CD4-positive, alpha-beta T cell (primary cell): ENCODE measurements at regions not wholly inside any gene's neighbourhood (a gene's known extent, or its start where the extent isn't known, plus 50 kb on each side); places are given as distances from the start of the nearest gene placed in this dataset.

ENCODE experiments used
- ATAC-seq: fragments of 200-7000 bp; cut with Tn5 transposase; one replicate; pipeline ENCODE4 v1.10.0; 2022; ENCODE audit warnings: mild to moderate bottlenecking; ENCODE audit not compliant: poor library complexity
- CTCF ChIA-PET: fragments of 350-600 bp; sonication (Branson Sonifier 250); formaldehyde crosslinking; loops from one replicate; lab custom pipeline; 2021; ENCODE audit warnings: antibody characterized with exemption, inconsistent platforms; lab: Charles Lee
- POLR2A ChIA-PET: fragments of 350-600 bp; sonication (Branson Sonifier 250); formaldehyde crosslinking; loops from one replicate; lab custom pipeline; 2021; ENCODE audit warnings: antibody characterized with exemption, inconsistent platforms; lab: Charles Lee
- DNase-seq, 14 experiments: peaks; one replicate each; pipeline ENCODE4 v3.0.0-alpha.2; 2013 to 2020; ENCODE audit warnings: mixed read lengths in 2 of 14
- H3K27ac ChIP-seq, 2 donors: one replicate each; pipeline versions ENCODE4 v1.5.1 to v1.7.0; 2013; ENCODE audit warnings: low read length in 2 of 2, low read depth in 1 of 2, mild to moderate bottlenecking in 1 of 2
- H3K27me3 ChIP-seq, 2 experiments: 1 replicate in 1 of 2; 2 replicates in 1 of 2; pipeline versions ENCODE4 v1.6.1 to v1.7.0; 2013; ENCODE audit warnings: low read length in 2 of 2, control low read depth in 1 of 2, mild to moderate bottlenecking in 1 of 2, moderate library complexity in 1 of 2; ENCODE audit not compliant: insufficient read depth in 2 of 2, control insufficient read depth in 1 of 2
- H3K36me3 ChIP-seq: one replicate; pipeline ENCODE4 v1.6.1; 2013; ENCODE audit warnings: low read length, control low read depth; ENCODE audit not compliant: insufficient read depth
- H3K4me1 ChIP-seq: one replicate; pipeline ENCODE4 v1.6.1; 2013; ENCODE audit warnings: low read length, control low read depth; ENCODE audit not compliant: insufficient read depth
- H3K4me3 ChIP-seq: one replicate; pipeline ENCODE4 v1.5.1; 2013; ENCODE audit warnings: mild to moderate bottlenecking, low read length, moderate library complexity
- H3K9me3 ChIP-seq, 2 experiments: 1 replicate in 1 of 2; 2 replicates in 1 of 2; pipeline versions ENCODE4 v1.6.1 to v1.7.0; 2013; ENCODE audit warnings: low read length in 2 of 2, mild to moderate bottlenecking in 2 of 2, control low read depth in 1 of 2, moderate library complexity in 1 of 2; ENCODE audit not compliant: control insufficient read depth in 1 of 2, insufficient read depth in 1 of 2
- H3K27ac Mint-ChIP-seq: one replicate; pipeline ENCODE4 v1.8.0; 2020; ENCODE audit warnings: mixed read lengths
- H3K27me3 Mint-ChIP-seq: one replicate; pipeline ENCODE4 v1.8.0; 2021; ENCODE audit warnings: mixed read lengths
- H3K36me3 Mint-ChIP-seq: one replicate; pipeline ENCODE4 v1.8.0; 2021; ENCODE audit warnings: low read depth, mixed read lengths
- H3K4me1 Mint-ChIP-seq: one replicate; pipeline ENCODE4 v1.8.0; 2021; ENCODE audit warnings: low read depth, mixed read lengths
- H3K4me3 Mint-ChIP-seq: one replicate; pipeline ENCODE4 v1.8.0; 2020; ENCODE audit warnings: mild to moderate bottlenecking, mixed read lengths
- H3K9me3 Mint-ChIP-seq: one replicate; pipeline ENCODE4 v1.8.0; 2020; ENCODE audit warnings: mixed read lengths
- intact Hi-C, 2 experiments: fragments of 100-400 bp; cut with DNase I in 1 of 2; cut with micrococcal nuclease in 1 of 2; formaldehyde crosslinking; loops; one replicate each; pipeline versions ENCODE4 v1.15.1 to v1.9.0; 2023 to 2025; cut with DNase I, micrococcal nuclease
- TF ChIP-seq, protein P1 (sequence below): fragments of 200-600 bp; IDR thresholded peaks from one replicate; pipeline ENCODE4 v1.8.0; 2022; ENCODE audit warnings: antibody characterized with exemption, mild to moderate bottlenecking

GRCh38 chr11:19512618-19513017, 200.0 kb upstream of the NAV2 start:
- TF ChIP-seq, protein P1, sequence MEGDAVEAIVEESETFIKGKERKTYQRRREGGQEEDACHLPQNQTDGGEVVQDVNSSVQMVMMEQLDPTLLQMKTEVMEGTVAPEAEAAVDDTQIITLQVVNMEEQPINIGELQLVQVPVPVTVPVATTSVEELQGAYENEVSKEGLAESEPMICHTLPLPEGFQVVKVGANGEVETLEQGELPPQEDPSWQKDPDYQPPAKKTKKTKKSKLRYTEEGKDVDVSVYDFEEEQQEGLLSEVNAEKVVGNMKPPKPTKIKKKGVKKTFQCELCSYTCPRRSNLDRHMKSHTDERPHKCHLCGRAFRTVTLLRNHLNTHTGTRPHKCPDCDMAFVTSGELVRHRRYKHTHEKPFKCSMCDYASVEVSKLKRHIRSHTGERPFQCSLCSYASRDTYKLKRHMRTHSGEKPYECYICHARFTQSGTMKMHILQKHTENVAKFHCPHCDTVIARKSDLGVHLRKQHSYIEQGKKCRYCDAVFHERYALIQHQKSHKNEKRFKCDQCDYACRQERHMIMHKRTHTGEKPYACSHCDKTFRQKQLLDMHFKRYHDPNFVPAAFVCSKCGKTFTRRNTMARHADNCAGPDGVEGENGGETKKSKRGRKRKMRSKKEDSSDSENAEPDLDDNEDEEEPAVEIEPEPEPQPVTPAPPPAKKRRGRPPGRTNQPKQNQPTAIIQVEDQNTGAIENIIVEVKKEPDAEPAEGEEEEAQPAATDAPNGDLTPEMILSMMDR: no peak
- H3K4me1 Mint-ChIP-seq: no peaks in the 10 kb centered on the region
- no peaks in the 10 kb centered on the region for H3K9me3 Mint-ChIP-seq
- no peak overlapping the region for H3K4me3 Mint-ChIP-seq
- peaks cover 3 to 12% of the 10 kb centered on the region in 2 experiments for H3K27me3 ChIP-seq
- ChIA-PET POLR2A (no interaction called here), CTCF (no interaction called here)
- no peaks in the 10 kb centered on the region for H3K36me3 ChIP-seq
- H3K4me3 ChIP-seq: no peak overlapping the region
- no peaks in the 10 kb centered on the region for H3K4me1 ChIP-seq
- no peaks in the 10 kb centered on the region for H3K9me3 ChIP-seq
- intact Hi-C loops: no loop called here
- peaks cover 41% of the 10 kb centered on the region for H3K27me3 Mint-ChIP-seq
- no peak overlapping the region for H3K27ac ChIP-seq
- H3K27ac Mint-ChIP-seq: no peak overlapping the region
- DNase-seq (no peak), ATAC-seq (no peak)
- H3K36me3 Mint-ChIP-seq: no peaks in the 10 kb centered on the region

DNA sequence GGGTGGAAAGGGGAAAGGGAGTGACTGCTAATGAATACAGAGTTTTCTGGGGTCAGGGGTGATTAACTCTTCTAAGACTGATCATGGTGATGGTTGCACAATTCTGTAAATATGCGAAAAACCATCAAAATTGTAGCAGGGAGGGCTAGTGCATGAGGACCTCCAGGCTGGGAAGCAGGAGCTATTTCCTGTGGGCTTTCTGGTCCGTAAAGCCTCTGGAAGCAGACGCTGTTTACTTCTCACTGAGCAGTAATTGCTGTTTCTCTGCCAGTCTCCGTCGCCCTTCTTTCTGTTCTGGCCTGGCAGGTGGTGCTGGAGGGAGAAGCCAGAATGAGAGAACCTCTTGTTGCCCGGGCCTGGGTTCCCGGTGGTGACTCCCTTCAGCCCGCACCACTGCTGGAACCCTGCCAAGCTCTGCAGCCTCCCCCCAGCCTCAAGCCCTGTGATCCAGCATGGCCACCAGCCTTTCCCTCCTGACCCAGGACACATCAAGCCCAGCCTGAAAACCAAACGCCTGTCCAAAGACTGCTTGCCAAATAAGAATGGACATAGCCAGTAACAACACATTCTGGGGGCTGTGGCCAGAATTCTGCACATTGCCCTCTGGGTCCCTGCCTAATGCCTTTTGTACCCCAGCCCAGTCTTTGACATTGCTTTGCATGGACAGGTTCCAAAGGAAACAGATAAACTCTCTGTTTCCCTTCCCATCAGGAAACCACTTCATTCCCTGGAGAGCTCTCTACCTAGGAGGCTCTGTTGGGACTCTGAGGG, 201.0 kb upstream of the NAV2 start:
- Histone ChIP-seq H3K4me3 (no peak overlapping the region), H3K4me1 (no peaks in the 10 kb centered on the region), H3K27me3 (peaks cover 3 to 12% of the 10 kb centered on the region in 2 experiments), H3K9me3 (no peaks in the 10 kb centered on the region), H3K27ac (no peak overlapping the region), H3K36me3 (no peaks in the 10 kb centered on the region)
- ATAC-seq (no peak), DNase-seq (no peak)
- Mint-ChIP-seq H3K9me3 (no peaks in the 10 kb centered on the region), H3K4me3 (no peak overlapping the region), H3K4me1 (no peaks in the 10 kb centered on the region), H3K27me3 (peaks cover 45% of the 10 kb centered on the region), H3K36me3 (no peaks in the 10 kb centered on the region), H3K27ac (no peak overlapping the region)
- TF ChIP-seq, protein P1: no peak
- intact Hi-C loops: no loop called here
- POLR2A ChIA-PET: no interaction called here
- CTCF ChIA-PET: no interaction called here

DNA sequence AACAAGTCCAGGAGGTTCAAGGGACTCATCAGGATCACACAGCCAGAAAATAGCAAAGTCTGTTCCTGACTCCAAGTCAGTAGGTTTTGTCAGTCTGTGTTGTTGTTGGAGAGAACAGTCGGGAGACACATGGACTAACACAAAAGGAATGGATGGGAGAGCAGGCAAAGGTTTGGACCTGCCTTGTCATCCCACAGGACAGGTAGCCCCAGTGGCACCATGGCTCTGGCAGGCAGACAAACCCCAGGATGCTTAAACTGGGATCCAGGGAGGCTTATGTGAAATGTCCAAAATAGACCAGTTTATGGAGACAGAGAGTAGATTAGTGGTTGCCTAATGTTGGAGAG, 201.6 kb upstream of the NAV2 start:
- Mint-ChIP-seq H3K4me1 (no peaks in the 10 kb centered on the region), H3K4me3 (no peak overlapping the region), H3K27me3 (peaks cover 41% of the 10 kb centered on the region), H3K9me3 (no peaks in the 10 kb centered on the region), H3K27ac (no peak overlapping the region), H3K36me3 (no peaks in the 10 kb centered on the region)
- Histone ChIP-seq H3K9me3 (no peaks in the 10 kb centered on the region), H3K4me1 (no peaks in the 10 kb centered on the region), H3K4me3 (no peak overlapping the region), H3K27me3 (peaks cover 3 to 12% of the 10 kb centered on the region in 2 experiments), H3K27ac (no peak overlapping the region), H3K36me3 (no peaks in the 10 kb centered on the region)
- no peak for DNase-seq
- CTCF ChIA-PET: no interaction called here
- ATAC-seq: no peak
- POLR2A ChIA-PET: no interaction called here
- TF ChIP-seq, protein P1: no peak
- intact Hi-C loops: no loop called here
